HL-60 (cell line): ENCODE measurements at regions not wholly inside any gene's neighbourhood (a gene's known extent, or its start where the extent isn't known, plus 50 kb on each side); places are given as distances from the start of the nearest gene placed in this dataset.

Experiments used
- DNase-seq, 2 experiments: peaks; one replicate each; pipeline ENCODE4 v3.0.0-alpha.2; 2010 to 2020; ENCODE audit warnings: low read depth in 1 of 2, low spot score in 1 of 2
- H3K27ac ChIP-seq: fragments of 250-450 bp; sonication (Bioruptor Pico); replicated peaks from 2 replicates; pipeline ENCODE4 v1.5.1; 2020; ENCODE audit warnings: mild to moderate bottlenecking, moderate library complexity
- H3K27me3 ChIP-seq: fragments of 250-450 bp; sonication (Bioruptor Pico); 2 replicates; pipeline ENCODE4 v1.5.1; 2021; ENCODE audit warnings: mild to moderate bottlenecking, moderate library complexity; ENCODE audit not compliant: insufficient read depth, poor library complexity, severe bottlenecking
- H3K4me3 ChIP-seq: replicated peaks from 2 replicates; pipeline ENCODE4 v1.5.1; 2011; ENCODE audit warnings: mild to moderate bottlenecking, control low read depth, low read length; ENCODE audit not compliant: insufficient read depth
- CTCF ChIP-seq: IDR thresholded peaks from one replicate; pipeline ENCODE4 v1.5.1; 2011; ENCODE audit warnings: low read length, control low read depth, inconsistent platforms; ENCODE audit not compliant: insufficient read depth
- GABPA ChIP-seq: IDR thresholded peaks from 2 replicates; pipeline ENCODE4 v1.6.1; 2012; ENCODE audit warnings: low read depth
- POLR2AphosphoS5 ChIP-seq: IDR thresholded peaks from 2 replicates; pipeline ENCODE4 v1.6.1; 2012; ENCODE audit warnings: low read depth
- REST ChIP-seq: IDR thresholded peaks from 2 replicates; pipeline ENCODE4 v1.6.1; 2012; ENCODE audit warnings: low read depth; ENCODE audit not compliant: insufficient replicate concordance
- SPI1 ChIP-seq: IDR thresholded peaks from 2 replicates; pipeline ENCODE4 v1.6.1; 2012; ENCODE audit warnings: low read depth, mild to moderate bottlenecking, borderline replicate concordance

- Histone ChIP-seq H3K4me3 (no peak overlapping the region), H3K27me3 (no peaks in the 10 kb centered on the region), H3K27ac (no peak overlapping the region)
- DNase-seq, result no peak
- no peak for TF ChIP-seq GABPA
- no peak for TF ChIP-seq REST
- TF ChIP-seq CTCF, result no peak
- TF ChIP-seq SPI1, result no peak
- TF ChIP-seq POLR2AphosphoS5, result no peak
Measured at GRCh38 chr2:57296795-57297517, 749.6 kb upstream of the VRK2 start.

- no peak for TF ChIP-seq REST
- TF ChIP-seq CTCF, result no peak
- TF ChIP-seq GABPA, result no peak
- no peak for TF ChIP-seq SPI1
- no peak for TF ChIP-seq POLR2AphosphoS5
- Histone ChIP-seq H3K27me3 (no peaks in the 10 kb centered on the region), H3K27ac (no peak overlapping the region), H3K4me3 (no peak overlapping the region)
- DNase-seq, result no peak
Measured at GRCh38 chr2:57313678-57314077, 732.9 kb upstream of the VRK2 start.

- no peaks in the 10 kb centered on the region for H3K27me3 ChIP-seq
- DNase-seq, result no peak
- no peak overlapping the region for H3K4me3 ChIP-seq
- H3K27ac ChIP-seq, result no peak overlapping the region
- no peak for TF ChIP-seq POLR2AphosphoS5
- TF ChIP-seq SPI1, result no peak
- TF ChIP-seq GABPA, result no peak
- no peak for TF ChIP-seq REST
- TF ChIP-seq CTCF, result no peak
Measured at GRCh38 chr2:57314682-57315081, 731.9 kb upstream of the VRK2 start.
